ENCODE measurements at regions not wholly inside any gene's neighbourhood (a gene's known extent, or its start where the extent isn't known, plus 50 kb on each side); places are given as distances from the start of the nearest gene placed in this dataset.
"Not testable (repeated sequence)": the region's sequence is repeated elsewhere in the genome, so short reads cannot be mapped to it uniquely, and the experiment has no call there.

DNA sequence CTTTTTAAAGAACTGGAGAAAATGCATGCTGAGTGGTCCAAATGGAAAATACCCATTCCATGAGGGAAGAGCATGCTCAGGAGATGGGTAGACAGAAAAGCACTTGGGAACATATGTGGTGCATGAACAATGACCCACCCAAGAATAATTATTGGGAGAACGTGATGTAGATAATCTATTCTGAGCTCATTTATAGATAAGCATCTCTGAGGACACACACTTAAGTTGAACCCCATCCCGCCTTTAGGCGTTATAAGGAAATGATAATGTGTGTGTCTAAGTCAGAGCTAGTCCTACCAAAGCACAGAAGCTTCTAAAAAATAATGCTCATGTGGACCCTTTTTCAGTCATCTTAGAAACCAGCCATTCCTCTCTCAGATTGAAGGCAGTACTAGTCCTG is 189.9 kb downstream of the KTN1 start:
- no peak for DNase-seq

DNA sequence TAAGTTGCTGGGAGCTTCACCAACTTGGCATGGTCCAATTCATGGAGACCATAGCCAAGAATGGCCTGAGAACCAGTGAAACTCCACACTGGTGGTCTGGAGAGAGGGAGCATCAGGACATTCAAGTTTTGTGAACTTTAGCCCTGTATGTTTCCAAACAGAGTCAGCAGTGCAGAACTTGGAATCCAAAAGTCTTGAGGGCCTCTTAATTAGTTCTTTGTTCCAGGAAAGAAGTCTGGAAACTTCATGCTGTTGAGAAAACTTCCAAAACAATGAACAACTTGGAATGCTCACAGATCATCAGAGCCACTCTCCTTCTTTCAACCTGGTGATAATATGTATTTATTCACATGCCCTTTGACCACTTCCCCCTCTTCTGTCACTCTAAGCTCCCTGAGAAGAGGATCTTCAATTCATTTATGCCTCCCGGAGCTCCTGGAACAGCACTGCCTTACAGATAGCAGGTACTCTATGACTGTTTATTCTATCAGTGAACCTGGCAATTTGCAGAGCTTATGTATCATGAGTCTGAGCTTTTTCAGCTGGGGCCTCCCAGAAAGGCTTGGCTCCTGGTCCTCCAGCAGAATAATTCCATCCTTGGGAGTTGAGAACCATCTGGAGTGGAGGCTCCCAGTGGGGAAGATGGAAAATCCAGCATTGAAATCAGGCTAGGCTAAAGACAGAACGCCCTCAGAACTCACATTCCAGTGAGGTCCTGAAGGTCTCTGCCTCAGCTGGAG is 191.4 kb downstream of the KTN1 start:
- DNase-seq, result no peak

GRCh38 chr14:55772486-55772885 is 192.5 kb downstream of the KTN1 start:
- DNase-seq, result no peak

- no peak for DNase-seq
Observed at GRCh38 chr14:55773312-55773711, 193.3 kb downstream of the KTN1 start.

DNA sequence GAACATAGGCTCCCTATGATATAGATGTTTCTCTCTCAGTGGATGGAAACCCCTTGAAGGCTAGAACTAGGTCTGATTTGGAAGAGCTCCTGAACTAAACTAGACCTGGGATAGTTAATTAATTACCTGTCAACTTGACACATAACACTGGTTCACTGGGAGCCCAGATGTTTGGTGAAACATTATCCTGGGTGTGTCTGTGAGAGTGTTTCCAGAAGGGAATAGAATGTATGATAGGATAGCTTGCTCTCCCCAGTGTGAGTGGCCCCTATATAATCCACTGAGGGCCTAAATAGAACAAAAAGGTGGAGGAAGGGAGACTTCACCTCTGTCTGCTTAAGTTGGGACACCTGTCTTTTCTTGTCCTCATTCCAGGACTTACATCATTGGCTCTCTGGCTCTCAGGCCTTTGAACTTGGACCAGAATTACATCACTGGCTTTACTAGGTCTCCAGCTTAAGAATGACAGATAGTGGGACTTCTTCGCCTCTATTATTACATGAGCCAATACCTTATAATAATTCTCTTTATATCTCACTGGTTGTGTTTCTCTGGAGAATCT is 194.1 kb downstream of the KTN1 start:
- DNase-seq, result no peak

DNA sequence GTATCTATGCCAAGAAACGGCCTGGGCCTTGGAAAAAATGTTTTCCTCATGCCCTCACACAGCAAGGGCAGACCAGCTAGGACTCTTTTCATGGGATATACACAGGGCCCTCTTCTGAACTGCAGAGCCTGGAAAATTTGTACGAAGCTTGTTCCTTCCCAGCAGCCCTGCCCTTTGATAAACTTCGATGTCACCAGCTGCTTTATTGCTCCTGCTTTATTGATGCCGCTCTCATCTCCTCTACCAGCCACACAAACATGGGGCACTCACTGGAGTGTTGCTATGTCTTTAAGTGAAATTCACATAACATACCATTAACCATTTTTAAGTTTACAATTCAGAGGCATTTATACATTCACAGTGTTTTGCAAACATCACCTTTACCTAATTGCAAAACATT is 197.9 kb downstream of the KTN1 start:
- DNase-seq, result no peak

GRCh38 chr14:55780156-55780946 is 200.3 kb downstream of the KTN1 start:
- no peak for DNase-seq

- no peak for DNase-seq
Observed at GRCh38 chr14:55781046-55781445, 201.0 kb downstream of the KTN1 start.

- DNase-seq, result no peak
Observed at GRCh38 chr14:55782166-55782565, 202.2 kb downstream of the KTN1 start.

GRCh38 chr14:55789406-55789805 is 209.4 kb downstream of the KTN1 start:
- no peak for DNase-seq

DNA sequence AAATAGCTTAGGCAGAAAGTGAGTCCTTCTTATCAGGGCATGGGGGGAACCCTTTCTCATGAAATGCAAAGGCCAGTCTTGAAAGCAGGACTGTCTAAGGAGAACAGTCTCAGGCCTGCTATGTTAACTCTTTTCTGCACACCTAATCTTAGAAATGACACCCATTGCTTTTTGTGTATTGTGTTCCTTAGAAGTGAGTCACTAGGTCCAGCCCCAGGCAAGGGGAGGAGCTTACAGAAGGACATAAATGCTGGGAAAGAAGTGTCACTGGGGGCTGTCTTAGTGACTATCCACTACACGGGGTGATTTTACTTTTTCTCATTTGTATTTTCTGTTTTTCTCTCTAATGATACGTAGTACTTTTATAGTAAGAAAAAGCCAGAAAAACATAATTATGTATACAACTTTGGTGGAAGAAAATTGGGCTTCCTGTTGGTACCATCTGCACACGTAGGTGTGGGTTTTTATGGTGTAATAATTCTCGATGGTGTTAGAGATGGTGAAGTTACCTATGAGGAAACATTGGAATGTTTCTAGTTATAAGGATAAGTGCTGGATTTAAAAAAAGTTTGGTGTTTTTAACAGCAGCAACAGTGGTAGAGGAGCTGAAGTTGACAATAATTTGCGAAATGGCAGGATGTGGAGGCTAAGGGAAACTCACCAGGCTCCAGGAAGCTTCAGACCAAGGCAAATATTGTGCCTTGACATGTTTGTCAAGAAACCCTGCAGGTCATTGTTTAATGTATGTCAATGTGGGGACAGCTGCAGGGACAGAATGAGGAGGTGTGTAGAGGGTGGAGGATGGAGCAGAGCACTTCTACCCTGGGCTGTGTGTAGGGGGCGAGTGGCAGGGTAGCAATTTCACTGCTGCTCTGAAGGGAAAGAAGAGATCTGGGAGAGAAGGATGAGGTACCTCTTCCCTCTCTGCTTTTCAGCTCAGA is 214.9 kb downstream of the KTN1 start:
- peak; percentile 53 for DNase-seq

GRCh38 chr14:55796513-55796912 is 216.5 kb downstream of the KTN1 start:
- DNase-seq, result not testable (repeated sequence)

GRCh38 chr14:55798406-55798805 is 218.4 kb downstream of the KTN1 start:
- no peak for DNase-seq

DNA sequence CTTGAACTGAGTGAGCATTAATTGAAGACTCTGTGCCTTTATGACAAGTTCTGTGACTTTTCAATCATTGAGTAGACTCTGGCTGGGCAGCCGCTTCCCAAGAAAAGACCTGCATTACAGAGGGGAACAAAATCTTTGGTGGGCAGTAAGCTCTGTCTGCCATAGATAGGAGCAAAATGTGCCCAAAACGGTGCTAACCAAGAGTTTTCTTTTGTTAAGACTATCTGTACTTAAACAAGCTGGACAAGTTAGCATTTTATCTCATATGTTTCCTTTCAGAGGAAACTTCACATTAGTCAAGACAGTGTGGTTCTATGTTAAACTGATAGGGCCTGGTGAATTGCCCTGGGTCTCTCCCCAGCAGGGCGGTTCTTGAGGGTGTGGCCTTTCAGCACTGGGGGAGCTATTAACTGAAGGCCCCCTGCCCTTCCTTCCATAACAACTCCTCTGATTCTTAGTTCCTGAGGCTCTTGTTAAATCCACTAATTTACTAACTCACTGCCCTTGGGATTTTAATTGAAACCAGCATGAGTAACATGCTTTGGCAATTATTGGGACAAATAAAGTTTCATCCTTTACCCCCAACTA is 219.6 kb downstream of the KTN1 start:
- no peak for DNase-seq

DNA sequence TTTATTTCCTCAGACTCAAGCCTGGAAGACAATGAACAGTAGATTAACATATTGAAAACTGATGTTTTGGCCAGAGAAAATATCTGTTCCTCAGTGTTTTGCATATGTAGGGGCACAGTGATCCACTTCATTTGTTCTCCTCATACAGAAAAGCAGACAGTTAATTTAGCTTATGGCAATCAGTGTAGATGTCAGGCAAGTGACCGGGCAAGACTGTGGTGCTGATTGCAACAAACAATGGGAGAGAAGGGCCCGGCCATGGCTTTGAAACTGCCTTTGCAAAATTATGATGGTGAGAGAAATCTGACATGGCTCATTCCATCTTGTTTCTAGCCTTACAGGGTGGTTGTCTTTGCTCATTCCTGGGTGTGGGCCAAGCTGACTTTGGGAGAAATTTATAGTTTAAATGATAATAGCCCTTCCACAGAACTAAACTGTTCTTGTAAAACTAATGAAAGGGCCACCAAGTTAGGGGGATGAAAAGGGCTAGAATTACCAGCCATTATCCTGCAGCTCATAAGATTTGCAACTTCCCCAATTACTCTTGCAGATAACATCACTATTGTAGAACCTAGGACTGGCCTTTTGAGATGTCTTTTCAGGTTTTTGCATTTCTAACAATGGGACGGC is 220.3 kb downstream of the KTN1 start:
- no peak for DNase-seq

GRCh38 chr14:55801121-55801520 is 221.1 kb downstream of the KTN1 start:
- no peak for DNase-seq

- no peak for DNase-seq
Observed at GRCh38 chr14:55802986-55803872, 223.2 kb downstream of the KTN1 start.

- no peak for DNase-seq
Observed at GRCh38 chr14:55803873-55804553, 224.0 kb downstream of the KTN1 start.

GRCh38 chr14:55805250-55805649 is 225.2 kb downstream of the KTN1 start:
- no peak for DNase-seq

Measured in SHP77 treated with DMSO at 0.1 percent for 48 hours (cell line).